Neural cell (in vitro differentiated cells): ENCODE measurements at regions not wholly inside any gene's neighbourhood (a gene's known extent, or its start where the extent isn't known, plus 50 kb on each side); places are given as distances from the start of the nearest gene placed in this dataset.

Experiments
- H2AFZ ChIP-seq: fragments of 200-600, 300-800 bp; sonication (generic), shearing (Covaris generic); 2 replicates; pipeline ENCODE4 v1.6.0; 2014; ENCODE audit warnings: low read depth, mild to moderate bottlenecking, antibody characterized with exemption, low read length, moderate library complexity
- H3F3A ChIP-seq: fragments of 200-600 bp; shearing (Covaris generic); 2 replicates; pipeline ENCODE4 v1.6.1; 2016; ENCODE audit warnings: mild to moderate bottlenecking, moderate library complexity, mixed read lengths, antibody characterized with exemption, low read length; ENCODE audit not compliant: insufficient read depth, poor library complexity, severe bottlenecking
- H3K27ac ChIP-seq: fragments of 200-600, 300-800 bp; sonication (generic), shearing (Covaris generic); 2 replicates; pipeline ENCODE4 v1.5.1; 2014; ENCODE audit warnings: mild to moderate bottlenecking, low read length, moderate library complexity
- H3K27me3 ChIP-seq: fragments of 300-800, 200-600 bp; sonication (generic), shearing (Covaris generic); 2 replicates; pipeline ENCODE4 v1.6.0; 2014; ENCODE audit warnings: mild to moderate bottlenecking, low read depth, low read length, moderate library complexity; ENCODE audit not compliant: insufficient read depth
- H3K36me3 ChIP-seq: fragments of 300-800, 200-600 bp; sonication (generic), shearing (Covaris generic); 2 replicates; pipeline ENCODE4 v1.5.1; 2014; ENCODE audit warnings: mild to moderate bottlenecking, antibody characterized with exemption, low read length, moderate library complexity; ENCODE audit not compliant: insufficient read depth
- H3K4me2 ChIP-seq: fragments of 300-800, 200-600 bp; sonication (generic), shearing (Covaris generic); 2 replicates; pipeline ENCODE4 v1.6.0; 2014; ENCODE audit warnings: mild to moderate bottlenecking, low read length
- H3K4me3 ChIP-seq: fragments of 300-800, 200-600 bp; sonication (generic), shearing (Covaris generic); 2 replicates; pipeline ENCODE4 v1.5.1; 2014; ENCODE audit warnings: mild to moderate bottlenecking, low read length, moderate library complexity
- H3K79me2 ChIP-seq: fragments of 200-600 bp; shearing (Covaris generic); replicated peaks from 2 replicates; pipeline ENCODE4 v1.6.0; 2014; ENCODE audit warnings: mild to moderate bottlenecking, low read length, moderate library complexity; ENCODE audit not compliant: insufficient read depth
- H3K9ac ChIP-seq: fragments of 300-800, 200-600 bp; sonication (generic), shearing (Covaris generic); 2 replicates; pipeline ENCODE4 v1.6.1; 2016; ENCODE audit warnings: mild to moderate bottlenecking, low read length, mixed read lengths
- H3K9me2 ChIP-seq: fragments of 200-600 bp; shearing (Covaris generic); 2 replicates; pipeline ENCODE4 v1.6.1; 2016; ENCODE audit warnings: mild to moderate bottlenecking, low read length, mixed read lengths; ENCODE audit not compliant: insufficient read depth
- H3K9me3 ChIP-seq: fragments of 200-600, 300-800 bp; sonication (generic), shearing (Covaris generic); 2 replicates; pipeline ENCODE4 v1.6.1; 2016; ENCODE audit warnings: mild to moderate bottlenecking, mixed run types, low read length, moderate library complexity, mixed read lengths
- H4K20me1 ChIP-seq: fragments of 200-600 bp; shearing (Covaris generic); 2 replicates; pipeline ENCODE4 v1.6.1; 2016; ENCODE audit warnings: mild to moderate bottlenecking, mixed run types; ENCODE audit not compliant: insufficient read depth
- CTCF ChIP-seq: fragments of 450-650 bp; IDR thresholded peaks from 2 replicates; pipeline ENCODE4 v1.5.1; 2014; ENCODE audit warnings: antibody characterized with exemption, mild to moderate bottlenecking, moderate library complexity; ENCODE audit not compliant: poor library complexity, severe bottlenecking
- EP300 ChIP-seq: fragments of 450-650 bp; conservative IDR thresholded peaks from 2 replicates; pipeline ENCODE4 v1.6.1; 2014; ENCODE audit warnings: antibody characterized with exemption, mild to moderate bottlenecking, moderate library complexity; ENCODE audit not compliant: poor library complexity, severe bottlenecking
- EZH2 ChIP-seq: fragments of 200-600, 300-800 bp; shearing (Covaris generic), sonication (generic); IDR thresholded peaks from 2 replicates; pipeline ENCODE4 v1.6.1; 2014; ENCODE audit warnings: antibody characterized with exemption, low read length, borderline replicate concordance, mild to moderate bottlenecking; ENCODE audit not compliant: insufficient read depth, poor library complexity, severe bottlenecking
- MXI1 ChIP-seq: fragments of 450-650 bp; conservative IDR thresholded peaks from 2 replicates; pipeline ENCODE4 v1.6.1; 2014; ENCODE audit warnings: antibody characterized with exemption, mild to moderate bottlenecking; ENCODE audit not compliant: poor library complexity, severe bottlenecking
- POLR2AphosphoS5 ChIP-seq: IDR thresholded peaks from 2 replicates; pipeline ENCODE4 v1.6.1; 2012
- RAD21 ChIP-seq: fragments of 450-650 bp; conservative IDR thresholded peaks from 2 replicates; pipeline ENCODE4 v1.6.1; 2014; ENCODE audit warnings: antibody characterized with exemption, mild to moderate bottlenecking, moderate library complexity
- REST ChIP-seq: IDR thresholded peaks from 2 replicates; pipeline ENCODE4 v1.6.1; 2012; ENCODE audit warnings: borderline replicate concordance
- SMC3 ChIP-seq: fragments of 450-650 bp; conservative IDR thresholded peaks from 2 replicates; pipeline ENCODE4 v1.6.1; 2014; ENCODE audit warnings: antibody characterized with exemption, mild to moderate bottlenecking, moderate library complexity; ENCODE audit not compliant: poor library complexity
- TAF1 ChIP-seq: IDR thresholded peaks from 2 replicates; pipeline ENCODE4 v1.6.1; 2012; ENCODE audit warnings: low read depth

GRCh38 chr2:12335131-12335530 is 381.6 kb upstream of the TRIB2 start:
- Histone ChIP-seq H3K27ac (no peak overlapping the region), H3K9me3 (no peaks in the 10 kb centered on the region), H3K9me2 (no peaks in the 10 kb centered on the region), H3K4me3 (no peak overlapping the region), H3K27me3 (no peaks in the 10 kb centered on the region), H3K4me2 (no peak overlapping the region), H3F3A (no peaks in the 10 kb centered on the region), H2AFZ (no peak overlapping the region), H4K20me1 (no peaks in the 10 kb centered on the region), H3K9ac (no peak overlapping the region), H3K36me3 (no peaks in the 10 kb centered on the region), H3K79me2 (no peaks in the 10 kb centered on the region)
- no peak for TF ChIP-seq CTCF
- no peak for TF ChIP-seq TAF1
- no peak for TF ChIP-seq MXI1
- no peak for TF ChIP-seq EP300
- no peak for TF ChIP-seq RAD21
- no peak for TF ChIP-seq POLR2AphosphoS5
- no peak for TF ChIP-seq REST
- no peak for TF ChIP-seq SMC3
- no peak for TF ChIP-seq EZH2

GRCh38 chr2:12335995-12336394 is 380.7 kb upstream of the TRIB2 start:
- no peak for TF ChIP-seq CTCF
- TF ChIP-seq EZH2: no peak
- TF ChIP-seq REST: no peak
- no peak for TF ChIP-seq RAD21
- TF ChIP-seq POLR2AphosphoS5: no peak
- no peak for TF ChIP-seq EP300
- no peak for TF ChIP-seq SMC3
- TF ChIP-seq TAF1: no peak
- TF ChIP-seq MXI1: no peak
- Histone ChIP-seq H3K27ac (no peak overlapping the region), H2AFZ (no peak overlapping the region)

More at GRCh38 chr2:12335995-12336394, 380.7 kb upstream of the TRIB2 start:
- no peak overlapping the region for H3K4me3 ChIP-seq
- H3K9me3 ChIP-seq: no peaks in the 10 kb centered on the region
- H3K36me3 ChIP-seq: no peaks in the 10 kb centered on the region
- H3K79me2 ChIP-seq: no peaks in the 10 kb centered on the region
- no peaks in the 10 kb centered on the region for H3F3A ChIP-seq
- no peaks in the 10 kb centered on the region for H3K27me3 ChIP-seq
- H3K4me2 ChIP-seq: no peak overlapping the region
- no peaks in the 10 kb centered on the region for H4K20me1 ChIP-seq
- H3K9me2 ChIP-seq: no peaks in the 10 kb centered on the region
- H3K9ac ChIP-seq: no peak overlapping the region
